Peyer's patch (tissue), 4 donors: ENCODE measurements at regions not wholly inside any gene's neighbourhood (a gene's known extent, or its start where the extent isn't known, plus 50 kb on each side); places are given as distances from the start of the nearest gene placed in this dataset.

Source experiments
- POLR2A ChIP-seq, 2 donors: fragments of 450-650 bp; IDR thresholded peaks; one replicate each; pipeline ENCODE4 v1.5.1; 2017; ENCODE audit warnings: antibody characterized with exemption in 2 of 2, mild to moderate bottlenecking in 2 of 2, moderate library complexity in 2 of 2
- TF ChIP-seq, protein P1 (sequence below), 6 experiments: fragments of 450-650 bp in 4 of 6; fragments of 200-600 bp in 2 of 6; sonication (generic) in 1 of 6; IDR thresholded peaks; one replicate each; pipeline ENCODE4 v1.5.1; 2017 to 2019; ENCODE audit warnings: antibody characterized with exemption in 6 of 6, mild to moderate bottlenecking in 3 of 6, moderate library complexity in 1 of 6

DNA sequence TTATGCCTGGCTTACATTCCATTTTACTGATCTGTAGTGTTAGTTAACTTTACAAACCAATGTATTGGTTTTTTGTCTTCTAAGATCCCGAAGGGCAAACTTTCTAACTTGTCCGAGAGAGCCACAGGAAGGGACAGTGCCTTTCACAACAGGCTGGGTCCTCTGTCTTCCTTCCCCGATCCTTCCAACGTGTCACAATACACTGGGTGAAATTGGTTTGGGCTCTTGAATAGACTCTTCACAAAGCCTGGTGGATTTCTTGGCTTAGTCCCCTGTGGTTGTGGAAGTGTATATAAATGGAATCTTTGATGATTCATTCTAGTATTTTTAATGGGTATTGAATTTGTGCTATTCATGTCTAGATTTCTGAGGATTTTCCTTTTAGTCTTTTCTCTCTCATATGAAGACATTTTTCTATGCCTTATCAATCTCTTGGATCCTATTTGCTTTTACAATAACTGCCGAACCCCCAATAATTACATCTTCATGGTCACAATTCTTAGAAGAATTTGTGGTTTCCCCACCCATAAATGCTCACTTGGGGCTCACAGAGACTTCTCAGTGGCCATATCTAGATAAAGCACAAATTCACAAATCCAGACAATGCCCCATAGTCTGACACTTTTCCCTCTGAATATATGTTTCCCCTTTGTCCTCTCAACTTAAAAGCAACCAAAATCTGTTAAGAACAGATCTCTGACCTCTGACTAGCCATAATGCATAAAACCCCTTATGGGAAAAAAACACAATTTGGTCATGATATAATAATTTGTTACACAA, 107.7 kb downstream of the MTRR start:
- TF ChIP-seq, protein P1, sequence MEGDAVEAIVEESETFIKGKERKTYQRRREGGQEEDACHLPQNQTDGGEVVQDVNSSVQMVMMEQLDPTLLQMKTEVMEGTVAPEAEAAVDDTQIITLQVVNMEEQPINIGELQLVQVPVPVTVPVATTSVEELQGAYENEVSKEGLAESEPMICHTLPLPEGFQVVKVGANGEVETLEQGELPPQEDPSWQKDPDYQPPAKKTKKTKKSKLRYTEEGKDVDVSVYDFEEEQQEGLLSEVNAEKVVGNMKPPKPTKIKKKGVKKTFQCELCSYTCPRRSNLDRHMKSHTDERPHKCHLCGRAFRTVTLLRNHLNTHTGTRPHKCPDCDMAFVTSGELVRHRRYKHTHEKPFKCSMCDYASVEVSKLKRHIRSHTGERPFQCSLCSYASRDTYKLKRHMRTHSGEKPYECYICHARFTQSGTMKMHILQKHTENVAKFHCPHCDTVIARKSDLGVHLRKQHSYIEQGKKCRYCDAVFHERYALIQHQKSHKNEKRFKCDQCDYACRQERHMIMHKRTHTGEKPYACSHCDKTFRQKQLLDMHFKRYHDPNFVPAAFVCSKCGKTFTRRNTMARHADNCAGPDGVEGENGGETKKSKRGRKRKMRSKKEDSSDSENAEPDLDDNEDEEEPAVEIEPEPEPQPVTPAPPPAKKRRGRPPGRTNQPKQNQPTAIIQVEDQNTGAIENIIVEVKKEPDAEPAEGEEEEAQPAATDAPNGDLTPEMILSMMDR (IDR thresholded peaks at IDR 0.05): no peak
- TF ChIP-seq POLR2A (IDR thresholded peaks at IDR 0.05): no peak
